Ectodermal cell (in vitro differentiated cells): ENCODE measurements at regions not wholly inside any gene's neighbourhood (a gene's known extent, or its start where the extent isn't known, plus 50 kb on each side); places are given as distances from the start of the nearest gene placed in this dataset.
"Not testable (repeated sequence)": the region's sequence is repeated elsewhere in the genome, so short reads cannot be mapped to it uniquely, and the experiment has no call there.

Experiments
- H3K27ac ChIP-seq: 2 replicates; pipeline ENCODE4 v1.7.0; 2013; ENCODE audit warnings: mild to moderate bottlenecking, low read depth, low read length; ENCODE audit not compliant: insufficient read depth, poor library complexity, severe bottlenecking
- H3K27me3 ChIP-seq: 2 replicates; pipeline ENCODE4 v1.7.0; 2013; ENCODE audit warnings: mild to moderate bottlenecking, low read length; ENCODE audit not compliant: insufficient read depth, control insufficient read depth, poor library complexity, severe bottlenecking
- H3K36me3 ChIP-seq: one replicate; pipeline ENCODE4 v1.7.0; 2013; ENCODE audit warnings: low read length; ENCODE audit not compliant: control insufficient read depth, insufficient read depth
- H3K4me1 ChIP-seq: one replicate; pipeline ENCODE4 v1.7.0; 2013; ENCODE audit warnings: low read length; ENCODE audit not compliant: control insufficient read depth, insufficient read depth
- H3K4me3 ChIP-seq: 2 replicates; pipeline ENCODE4 v1.7.0; 2013; ENCODE audit warnings: low read depth, low read length, control low read depth; ENCODE audit not compliant: insufficient read depth
- H3K9me3 ChIP-seq: 2 replicates; pipeline ENCODE4 v1.7.0; 2013; ENCODE audit warnings: mild to moderate bottlenecking, low read length, moderate library complexity; ENCODE audit not compliant: control insufficient read depth
- WGBS, 2 experiments: methylation state at CpG; one replicate each; pipeline ENCODE4 v1.1.7; 2013; ENCODE audit warnings: missing lambda C conversion rate in 2 of 2; 5-methylcytosine and 5-hydroxymethylcytosine counted together

- no peak overlapping the region for H3K4me3 ChIP-seq
- no peaks in the 10 kb centered on the region for H3K4me1 ChIP-seq
- no peaks in the 10 kb centered on the region for H3K9me3 ChIP-seq
- no peaks in the 10 kb centered on the region for H3K36me3 ChIP-seq
- no peaks in the 10 kb centered on the region for H3K27me3 ChIP-seq
- 100% methylated on average over 1 of the region's 1 CpG for WGBS, 2 experiments
- H3K27ac ChIP-seq = no peak overlapping the region
These were observed 872.8 kb downstream of the DACH1 start for GRCh38 chr13:70994191-70994590.

DNA sequence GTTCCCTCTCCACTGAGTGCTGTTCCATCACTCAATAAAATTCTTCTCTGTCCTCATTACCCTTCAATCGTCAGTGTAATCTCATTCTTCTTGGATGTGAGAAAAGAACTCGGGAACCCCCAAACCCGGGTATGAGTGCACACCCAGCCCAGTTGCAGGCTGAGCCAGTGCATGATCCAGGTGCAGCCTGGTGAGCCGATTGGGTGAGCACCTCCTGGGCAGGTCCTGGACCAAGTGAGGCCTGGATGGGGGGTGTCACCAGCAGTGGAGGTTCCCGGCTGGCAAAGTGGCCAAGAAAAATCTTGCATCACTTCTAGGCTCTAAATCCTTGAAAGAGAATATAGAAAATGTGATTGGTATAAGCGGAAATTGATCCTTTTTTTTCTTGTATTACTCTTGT, 878.8 kb upstream of the KLHL1 start:
- H3K4me1 ChIP-seq = no peaks in the 10 kb centered on the region
- no peak overlapping the region for H3K4me3 ChIP-seq
- H3K36me3 ChIP-seq = no peaks in the 10 kb centered on the region
- H3K9me3 ChIP-seq = no peaks in the 10 kb centered on the region
- H3K27ac ChIP-seq = no peak overlapping the region
- H3K27me3 ChIP-seq = no peaks in the 10 kb centered on the region
- WGBS, 2 experiments = 92 to 95% methylated on average over 6 of the region's 6 CpGs

GRCh38 chr13:70985371-70985770, 877.1 kb upstream of the KLHL1 start:
- Histone ChIP-seq H3K27ac (no peak overlapping the region), H3K27me3 (no peaks in the 10 kb centered on the region), H3K4me1 (no peaks in the 10 kb centered on the region), H3K9me3 (no peaks in the 10 kb centered on the region), H3K36me3 (no peaks in the 10 kb centered on the region), H3K4me3 (no peak overlapping the region)
- 91 to 94% methylated on average over 2 of the region's 2 CpGs for WGBS, 2 experiments

GRCh38 chr13:70981219-70981618, 873.0 kb upstream of the KLHL1 start:
- not testable (repeated sequence) for H3K9me3 ChIP-seq, H3K4me1 ChIP-seq, H3K27me3 ChIP-seq, H3K4me3 ChIP-seq, H3K27ac ChIP-seq, H3K36me3 ChIP-seq

DNA sequence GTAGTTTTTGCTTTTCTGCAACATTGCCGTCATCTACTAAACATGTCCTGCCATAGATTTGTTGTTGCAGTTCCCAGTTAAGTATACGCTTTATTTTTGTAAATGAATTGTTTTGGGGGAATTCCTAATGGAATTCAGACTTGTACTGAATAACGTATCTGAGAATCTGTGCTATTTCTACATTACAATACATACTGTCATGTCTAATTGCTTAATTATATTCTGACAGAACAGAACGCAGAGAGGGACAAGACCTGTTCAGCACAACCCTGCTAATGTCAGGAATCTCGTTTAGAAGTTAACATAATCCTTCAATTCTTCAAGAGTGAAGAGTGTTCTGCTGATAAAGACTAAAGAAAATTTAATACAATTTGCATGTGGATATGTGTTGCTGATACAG, 861.1 kb upstream of the KLHL1 start:
- WGBS, 2 experiments = 87 to 95% methylated on average over 4 of the region's 5 CpGs
- Histone ChIP-seq H3K36me3 (no peaks in the 10 kb centered on the region), H3K4me1 (no peaks in the 10 kb centered on the region), H3K27me3 (no peaks in the 10 kb centered on the region), H3K4me3 (no peak overlapping the region), H3K27ac (no peak overlapping the region), H3K9me3 (no peaks in the 10 kb centered on the region)

DNA sequence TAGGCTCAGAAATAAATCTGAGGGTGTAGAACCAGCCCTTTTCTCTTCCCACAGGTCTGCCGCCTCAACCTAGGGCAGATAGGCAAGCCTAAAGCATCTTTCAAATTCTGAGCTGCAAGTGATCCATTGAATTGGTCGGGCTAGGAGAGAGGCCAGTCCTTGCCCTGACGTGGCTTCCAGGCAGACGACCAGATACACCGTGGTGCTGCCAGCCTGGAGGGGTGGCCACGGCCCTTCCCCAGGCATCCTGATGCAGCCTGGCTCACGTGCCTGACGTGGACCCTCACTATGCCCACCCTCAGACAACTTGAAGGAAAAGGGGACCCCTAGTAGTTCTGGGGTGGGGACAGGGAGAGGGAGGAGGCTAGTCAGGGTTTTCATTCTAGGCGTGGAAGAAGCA, 859.3 kb upstream of the KLHL1 start:
- H3K27ac ChIP-seq = no peak overlapping the region
- H3K9me3 ChIP-seq = no peaks in the 10 kb centered on the region
- no peak overlapping the region for H3K4me3 ChIP-seq
- 94 to 98% methylated on average over 9 of the region's 9 CpGs for WGBS, 2 experiments
- H3K27me3 ChIP-seq = no peaks in the 10 kb centered on the region
- no peaks in the 10 kb centered on the region for H3K4me1 ChIP-seq
- no peaks in the 10 kb centered on the region for H3K36me3 ChIP-seq

- 89 to 90% methylated on average over 1 of the region's 1 CpG for WGBS, 2 experiments
- no peak overlapping the region for H3K4me3 ChIP-seq
- no peaks in the 10 kb centered on the region for H3K9me3 ChIP-seq
- H3K4me1 ChIP-seq = no peaks in the 10 kb centered on the region
- H3K36me3 ChIP-seq = no peaks in the 10 kb centered on the region
- no peaks in the 10 kb centered on the region for H3K27me3 ChIP-seq
- no peak overlapping the region for H3K27ac ChIP-seq
These were observed 856.6 kb upstream of the KLHL1 start for GRCh38 chr13:70964874-70965273.

DNA sequence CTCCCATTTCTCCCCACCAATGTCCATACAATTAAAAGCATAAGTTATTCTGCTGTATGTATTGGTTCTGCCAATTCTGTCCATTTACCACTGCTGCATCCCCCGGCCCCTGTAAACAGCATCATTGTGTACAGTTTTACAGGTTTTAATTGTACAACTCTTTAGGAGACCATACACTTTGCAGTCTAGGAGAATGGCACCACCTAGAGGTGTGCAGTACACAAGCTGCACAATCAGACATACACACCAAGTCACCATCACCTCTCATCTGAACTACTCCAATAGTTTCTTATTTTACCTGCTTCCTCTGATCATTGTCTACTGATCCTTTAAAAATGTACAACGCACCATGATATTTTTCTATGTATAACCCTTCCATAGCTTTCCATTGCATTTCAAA, 855.9 kb upstream of the KLHL1 start:
- Histone ChIP-seq H3K4me1 (no peaks in the 10 kb centered on the region), H3K36me3 (no peaks in the 10 kb centered on the region), H3K27me3 (no peaks in the 10 kb centered on the region), H3K27ac (no peak overlapping the region), H3K4me3 (no peak overlapping the region), H3K9me3 (no peaks in the 10 kb centered on the region)
- whole genome bisulfite sequencing, 2 experiments = 90 to 94% methylated on average over 2 of the region's 2 CpGs

GRCh38 chr13:70960841-70961443, 852.7 kb upstream of the KLHL1 start:
- no peak overlapping the region for H3K4me3 ChIP-seq
- WGBS, 2 experiments = 44 to 46% methylated on average over 5 to 6 of the region's 9 CpGs
- no peak overlapping the region for H3K27ac ChIP-seq
- H3K27me3 ChIP-seq = no peaks in the 10 kb centered on the region
- no peaks in the 10 kb centered on the region for H3K9me3 ChIP-seq
- H3K36me3 ChIP-seq = no peaks in the 10 kb centered on the region
- H3K4me1 ChIP-seq = no peaks in the 10 kb centered on the region

DNA sequence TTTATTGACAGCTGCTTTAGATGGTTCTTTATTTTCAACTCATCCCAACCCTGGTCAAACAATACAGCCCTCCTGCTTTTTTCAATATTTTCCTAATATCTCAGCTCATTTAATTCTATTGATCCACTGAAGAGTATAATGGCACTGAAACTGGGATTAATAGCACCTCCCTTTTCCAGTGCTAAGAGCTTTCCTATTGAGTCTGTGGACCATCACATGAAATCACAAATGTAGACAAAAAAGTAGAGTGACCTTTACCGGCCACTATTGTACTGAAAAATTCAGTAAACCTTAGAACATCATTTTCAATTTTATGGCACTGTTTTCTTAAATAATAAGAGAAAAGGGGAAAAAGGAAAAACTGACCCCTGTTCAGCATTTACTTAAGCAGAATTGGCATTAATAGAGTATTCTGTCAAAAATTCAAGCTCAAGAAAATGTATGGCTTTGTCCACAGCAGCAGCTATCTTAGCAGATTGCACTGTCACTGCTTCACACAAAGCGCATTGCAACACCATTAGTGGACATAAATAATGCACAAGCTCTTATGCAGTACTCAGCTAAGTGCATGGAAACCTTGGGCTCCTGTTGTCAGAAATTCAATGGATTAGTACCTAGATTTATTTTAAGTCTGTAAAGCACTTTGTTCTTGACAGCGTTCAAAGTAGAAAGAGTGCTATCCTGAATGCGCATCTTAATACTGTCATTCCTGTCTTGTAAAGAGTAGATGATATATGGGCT, 851.0 kb upstream of the KLHL1 start:
- no peak overlapping the region for H3K4me3 ChIP-seq
- no peaks in the 10 kb centered on the region for H3K27me3 ChIP-seq
- WGBS, 2 experiments = 94 to 98% methylated on average over 3 to 4 of the region's 4 CpGs
- H3K27ac ChIP-seq = no peak overlapping the region
- no peaks in the 10 kb centered on the region for H3K36me3 ChIP-seq
- no peaks in the 10 kb centered on the region for H3K9me3 ChIP-seq
- no peaks in the 10 kb centered on the region for H3K4me1 ChIP-seq
